ENCODE measurements at regions not wholly inside any gene's neighbourhood (a gene's known extent, or its start where the extent isn't known, plus 50 kb on each side); places are given as distances from the start of the nearest gene placed in this dataset.

GRCh38 chr3:181512787-181513186 is 198.9 kb upstream of the SOX2 start:
- TF ChIP-seq CTCF (IDR thresholded peaks at IDR 0.05) = no peak
- no peak for TF ChIP-seq EP300 (IDR thresholded peaks at IDR 0.05)
- no peak for TF ChIP-seq POLR2A (IDR thresholded peaks at IDR 0.05)
- no peak for TF ChIP-seq POLR2AphosphoS5 (IDR thresholded peaks at IDR 0.05)
